RWPE2 (cell line): ENCODE measurements at regions not wholly inside any gene's neighbourhood (a gene's known extent, or its start where the extent isn't known, plus 50 kb on each side); places are given as distances from the start of the nearest gene placed in this dataset.
A peak's percentile ranks its signal among the peaks of the same experiment; 100 is the strongest.

ENCODE experiments used
- ATAC-seq: fragments of 200-7000 bp; cut with Tn5 transposase; 3 replicates; pipeline ENCODE4 v1.9.1; 2021; ENCODE audit warnings: low read depth
- DNase-seq: peaks from one replicate; pipeline ENCODE4 v3.0.0-alpha.2; 2020; ENCODE audit warnings: low spot score
- H3K27ac ChIP-seq: fragments of 450-650 bp; 2 replicates; pipeline ENCODE4 v1.5.1; 2017; ENCODE audit warnings: mild to moderate bottlenecking; ENCODE audit not compliant: poor library complexity, severe bottlenecking
- H3K27me3 ChIP-seq: fragments of 250-450 bp; sonication (Bioruptor Pico); 2 replicates; pipeline ENCODE4 v1.5.1; 2021; ENCODE audit warnings: mild to moderate bottlenecking, moderate library complexity; ENCODE audit not compliant: insufficient read depth, poor library complexity, severe bottlenecking
- H3K36me3 ChIP-seq: fragments of 250-450 bp; sonication (Bioruptor Pico); 2 replicates; pipeline ENCODE4 v1.5.1; 2020; ENCODE audit warnings: low read depth, mild to moderate bottlenecking, moderate library complexity
- H3K4me1 ChIP-seq: fragments of 250-450 bp; sonication (Bioruptor Pico); 2 replicates; pipeline ENCODE4 v1.5.1; 2021; ENCODE audit warnings: mild to moderate bottlenecking, moderate library complexity; ENCODE audit not compliant: insufficient read depth, poor library complexity, severe bottlenecking
- H3K4me3 ChIP-seq: fragments of 250-450 bp; sonication (Bioruptor Pico); 2 replicates; pipeline ENCODE4 v1.5.1; 2021; ENCODE audit warnings: mild to moderate bottlenecking, moderate library complexity; ENCODE audit not compliant: severe bottlenecking
- H3K9me3 ChIP-seq: fragments of 250-450 bp; sonication (Bioruptor Pico); 2 replicates; pipeline ENCODE4 v1.5.1; 2021; ENCODE audit warnings: mild to moderate bottlenecking, moderate library complexity; ENCODE audit not compliant: severe bottlenecking
- CTCF ChIP-seq: fragments of 450-650 bp; IDR thresholded peaks from one replicate; pipeline ENCODE4 v1.5.1; 2017; ENCODE audit warnings: mild to moderate bottlenecking, moderate library complexity; ENCODE audit not compliant: poor library complexity, severe bottlenecking

GRCh38 chr12:131615326-131616042, 95.4 kb upstream of the SFSWAP start:
- TF ChIP-seq CTCF: no peak
- Histone ChIP-seq H3K4me3 (no peak overlapping the region), H3K27me3 (no peaks in the 10 kb centered on the region), H3K36me3 (no peaks in the 10 kb centered on the region), H3K4me1 (no peaks in the 10 kb centered on the region), H3K9me3 (no peaks in the 10 kb centered on the region), H3K27ac (no peak overlapping the region)
- ATAC-seq (0 out of 3 replicates have a peak, but pooled peaks have one; percentile 8), DNase-seq (no peak)

GRCh38 chr12:131616043-131616700, 94.7 kb upstream of the SFSWAP start:
- ATAC-seq: no peak
- H3K27me3 ChIP-seq: no peaks in the 10 kb centered on the region
- H3K4me1 ChIP-seq: peaks cover 1% of the 10 kb centered on the region
- TF ChIP-seq CTCF: no peak
- H3K36me3 ChIP-seq: no peaks in the 10 kb centered on the region
- no peak overlapping the region for H3K27ac ChIP-seq
- H3K4me3 ChIP-seq: no peak overlapping the region
- no peak for DNase-seq
- no peaks in the 10 kb centered on the region for H3K9me3 ChIP-seq

- H3K27me3 ChIP-seq: no peaks in the 10 kb centered on the region
- ATAC-seq (no peak), DNase-seq (no peak)
Measured at GRCh38 chr12:131616738-131617137, 94.2 kb upstream of the SFSWAP start.

GRCh38 chr12:131617179-131617578, 93.7 kb upstream of the SFSWAP start:
- H3K27me3 ChIP-seq: no peaks in the 10 kb centered on the region
- no peak for TF ChIP-seq CTCF
- ATAC-seq (no peak), DNase-seq (no peak)
- no peak overlapping the region for H3K4me3 ChIP-seq
- no peak overlapping the region for H3K27ac ChIP-seq
- H3K36me3 ChIP-seq: no peaks in the 10 kb centered on the region
- H3K9me3 ChIP-seq: no peaks in the 10 kb centered on the region
- peaks cover 12% of the 10 kb centered on the region for H3K4me1 ChIP-seq

More at GRCh38 chr12:131616738-131617137, 94.2 kb upstream of the SFSWAP start:
- Histone ChIP-seq H3K4me1 (peaks cover 7% of the 10 kb centered on the region), H3K36me3 (no peaks in the 10 kb centered on the region), H3K4me3 (no peak overlapping the region), H3K27ac (no peak overlapping the region), H3K9me3 (no peaks in the 10 kb centered on the region)
- TF ChIP-seq CTCF: no peak
